H1 (cell line): ENCODE measurements at regions not wholly inside any gene's neighbourhood (a gene's known extent, or its start where the extent isn't known, plus 50 kb on each side); places are given as distances from the start of the nearest gene placed in this dataset.

Source experiments
- CTCF ChIA-PET: fragments of 300-600 bp; sonication (Branson Sonifier 250); formaldehyde crosslinking; loops from one replicate; lab custom pipeline; 2021; ENCODE audit not compliant: partially characterized antibody; lab: Charles Lee
- POLR2A ChIA-PET: fragments of 300-600 bp; sonication (Branson Sonifier 250); formaldehyde crosslinking; loops from one replicate; lab custom pipeline; 2021; ENCODE audit warnings: inconsistent platforms; ENCODE audit not compliant: partially characterized antibody; lab: Charles Lee
- DNase-seq, 2 experiments: peaks; one replicate each; pipeline versions ENCODE4 v3.0.0 to v3.0.0-alpha.2; 2010 to 2022; ENCODE audit warnings: low spot score in 2 of 2, low read depth in 1 of 2, mixed read lengths in 1 of 2
- FAIRE-seq: peaks from 2 replicates; lab custom pipeline; 2011; peaks lifted over from hg19 to GRCh38; lab: Jason Lieb, UNC
- H2AFZ ChIP-seq: 2 replicates; pipeline ENCODE4 v1.8.1; 2012; ENCODE audit warnings: low read length, inconsistent platforms
- H2AK5ac ChIP-seq: 2 replicates; pipeline ENCODE4 v1.6.1; 2013; ENCODE audit warnings: low read depth, low read length
- H2BK120ac ChIP-seq: replicated peaks from 2 replicates; pipeline ENCODE3; 2013; ENCODE audit warnings: low read depth, low read length, inconsistent platforms
- H2BK12ac ChIP-seq: 2 replicates; pipeline ENCODE4 v1.6.1; 2013; ENCODE audit warnings: low read depth, low read length
- H2BK15ac ChIP-seq: 2 replicates; pipeline ENCODE4 v1.6.1; 2013; ENCODE audit warnings: low read length
- H2BK20ac ChIP-seq: 2 replicates; pipeline ENCODE4 v1.6.1; 2013; ENCODE audit warnings: low read length
- H2BK5ac ChIP-seq: 2 replicates; pipeline ENCODE4 v1.6.1; 2013; ENCODE audit warnings: low read depth, low read length
- H3K14ac ChIP-seq: 2 replicates; pipeline ENCODE4 v1.6.1; 2013; ENCODE audit warnings: inconsistent platforms; ENCODE audit not compliant: insufficient read length
- H3K18ac ChIP-seq: 2 replicates; pipeline ENCODE4 v1.6.1; 2013; ENCODE audit warnings: low read length; ENCODE audit errors: extremely low read depth
- H3K23ac ChIP-seq: 2 replicates; pipeline ENCODE4 v1.6.1; 2013; ENCODE audit warnings: inconsistent platforms; ENCODE audit not compliant: insufficient read length
- H3K23me2 ChIP-seq: 2 replicates; pipeline ENCODE4 v1.6.1; 2013; ENCODE audit warnings: low read depth, low read length
- H3K27ac ChIP-seq: 2 replicates; pipeline ENCODE4 v1.6.1; 2011; ENCODE audit warnings: low read depth, low read length, inconsistent platforms
- H3K27me3 ChIP-seq, 4 experiments: replicated peaks in 1 of 4; 1 replicate in 1 of 4; 2 replicates in 3 of 4; pipeline versions ENCODE4 v1.6.1 to v1.8.1; 2011 to 2013; ENCODE audit warnings: low read length in 3 of 4, mild to moderate bottlenecking in 3 of 4, inconsistent platforms in 2 of 4, mixed read lengths in 2 of 4, moderate library complexity in 1 of 4; ENCODE audit not compliant: control insufficient read depth in 3 of 4, insufficient read depth in 3 of 4; ENCODE audit errors: extremely low read depth in 1 of 4
- H3K36me3 ChIP-seq, 4 experiments: 2 replicates each; pipeline versions ENCODE4 v1.6.1 to v1.8.1; 2011 to 2013; ENCODE audit warnings: mild to moderate bottlenecking in 4 of 4, low read length in 3 of 4, moderate library complexity in 2 of 4, control low read depth in 1 of 4, inconsistent platforms in 1 of 4; ENCODE audit not compliant: insufficient read depth in 4 of 4, control insufficient read depth in 2 of 4
- H3K4ac ChIP-seq: replicated peaks from 2 replicates; pipeline ENCODE3; 2013; ENCODE audit warnings: low read length, low read depth, mixed read lengths, inconsistent platforms; ENCODE audit not compliant: insufficient read length
- H3K4me1 ChIP-seq, 4 experiments: replicated peaks in 1 of 4; 1 replicate in 1 of 4; 2 replicates in 3 of 4; pipeline versions ENCODE4 v1.6.1 to v1.8.1; 2011 to 2013; ENCODE audit warnings: low read length in 3 of 4, inconsistent platforms in 2 of 4, mixed read lengths in 1 of 4; ENCODE audit not compliant: insufficient read depth in 4 of 4, control insufficient read depth in 3 of 4
- H3K4me2 ChIP-seq, 2 experiments: 2 replicates each; pipeline versions ENCODE4 v1.6.1 to v1.8.1; 2011 to 2013; ENCODE audit warnings: low read depth in 2 of 2, low read length in 2 of 2, control low read depth in 1 of 2, inconsistent platforms in 1 of 2, mild to moderate bottlenecking in 1 of 2; ENCODE audit not compliant: insufficient read depth in 1 of 2
- H3K4me3 ChIP-seq, 4 experiments: fragments of 200-600, 300-600 bp in 1 of 4; sonication (generic), shearing (Covaris generic), sonication (Bioruptor Twin) in 1 of 4; 2 replicates each; pipeline versions ENCODE4 v1.5.1 to v1.8.1; 2011 to 2016; ENCODE audit warnings: low read length in 4 of 4, low read depth in 3 of 4, control low read depth in 2 of 4, inconsistent platforms in 2 of 4, mild to moderate bottlenecking in 2 of 4, mixed read lengths in 1 of 4, moderate library complexity in 1 of 4; ENCODE audit not compliant: insufficient read depth in 2 of 4; ENCODE audit errors: extremely low read depth in 1 of 4
- H3K56ac ChIP-seq: replicated peaks from 2 replicates; pipeline ENCODE3; 2013; ENCODE audit warnings: low read depth, mild to moderate bottlenecking, mixed read lengths, low read length, inconsistent platforms; ENCODE audit not compliant: insufficient read length
- H3K79me1 ChIP-seq: 2 replicates; pipeline ENCODE4 v1.6.1; 2013; ENCODE audit warnings: low read depth, low read length, control low read depth
- H3K79me2 ChIP-seq, 2 experiments: 2 replicates each; pipeline versions ENCODE4 v1.6.1 to v1.8.1; 2012 to 2013; ENCODE audit warnings: low read length in 2 of 2, mild to moderate bottlenecking in 2 of 2, inconsistent platforms in 1 of 2; ENCODE audit not compliant: insufficient read depth in 2 of 2, control insufficient read depth in 1 of 2
- H3K9ac ChIP-seq, 4 experiments: replicated peaks in 1 of 4; 1 replicate in 1 of 4; 2 replicates in 3 of 4; pipeline versions ENCODE4 v1.6.1 to v1.8.1; 2011 to 2013; ENCODE audit warnings: low read depth in 3 of 4, low read length in 3 of 4, control low read depth in 2 of 4, mild to moderate bottlenecking in 2 of 4, moderate library complexity in 2 of 4, inconsistent platforms in 1 of 4; ENCODE audit errors: extremely low read depth in 1 of 4
- H3K9me3 ChIP-seq, 2 experiments: 2 replicates each; pipeline versions ENCODE4 v1.6.1 to v1.8.1; 2012 to 2013; ENCODE audit warnings: mild to moderate bottlenecking in 2 of 2, moderate library complexity in 2 of 2, control low read depth in 1 of 2, inconsistent platforms in 1 of 2, low read depth in 1 of 2, low read length in 1 of 2, mixed read lengths in 1 of 2; ENCODE audit not compliant: insufficient read depth in 2 of 2
- H4K20me1 ChIP-seq, 2 experiments: replicated peaks in 1 of 2; 2 replicates each; pipeline versions ENCODE3 to v1.8.1; 2011 to 2013; ENCODE audit warnings: inconsistent platforms in 2 of 2, low read length in 2 of 2, mild to moderate bottlenecking in 1 of 2; ENCODE audit not compliant: insufficient read depth in 2 of 2, control insufficient read depth in 1 of 2
- H4K5ac ChIP-seq: 2 replicates; pipeline ENCODE4 v1.6.1; 2013; ENCODE audit warnings: low read length, low read depth, mixed read lengths, inconsistent platforms; ENCODE audit not compliant: insufficient read length
- H4K8ac ChIP-seq: 2 replicates; pipeline ENCODE4 v1.8.0; 2013; ENCODE audit warnings: mild to moderate bottlenecking, moderate library complexity, low read length, inconsistent platforms; ENCODE audit not compliant: insufficient read depth; ENCODE audit errors: extremely low read depth
- H4K91ac ChIP-seq: replicated peaks from 2 replicates; pipeline ENCODE3; 2013; ENCODE audit warnings: low read length, mixed read lengths, inconsistent platforms; ENCODE audit not compliant: insufficient read length
- EP300 ChIP-seq, 2 experiments: IDR thresholded peaks; 1 replicate in 1 of 2; 2 replicates in 1 of 2; pipeline ENCODE4 v1.6.1; 2011 to 2012; ENCODE audit warnings: low read depth in 2 of 2, low read length in 2 of 2, mild to moderate bottlenecking in 2 of 2, borderline replicate concordance in 1 of 2, inconsistent platforms in 1 of 2, moderate library complexity in 1 of 2
- FOSL1 ChIP-seq: IDR thresholded peaks from 2 replicates; pipeline ENCODE4 v1.6.1; 2011; ENCODE audit warnings: mild to moderate bottlenecking, low read depth, low read length, moderate library complexity; ENCODE audit not compliant: insufficient read depth
- NRF1 ChIP-seq: IDR thresholded peaks from 2 replicates; pipeline ENCODE4 v1.6.1; 2011; ENCODE audit warnings: mild to moderate bottlenecking, low read depth, low read length, improper control_type of control experiment
- YY1 ChIP-seq: IDR thresholded peaks from 2 replicates; pipeline ENCODE4 v1.6.1; 2011; ENCODE audit warnings: low read depth, mild to moderate bottlenecking, low read length
- WGBS, 2 experiments: shearing (Covaris generic) in 1 of 2; methylation state at CpG; one replicate each; pipeline versions ENCODE4 v1.1.6 to v1.1.7; 2013 to 2015; ENCODE audit warnings: low lambda C conversion rate in 2 of 2, mixed read lengths in 2 of 2, inconsistent platforms in 1 of 2, low coverage in 1 of 2, missing lambda C conversion rate in 1 of 2; ENCODE audit not compliant: insufficient replicate concordance in 2 of 2, insufficient coverage in 1 of 2, insufficient read length in 1 of 2; ENCODE audit errors: extremely low coverage in 1 of 2, missing lambda C conversion rate in 1 of 2; 5-methylcytosine and 5-hydroxymethylcytosine counted together

GRCh38 chr10:18735711-18736110 lies 76.5 kb downstream of the ARL5B start:
- Histone ChIP-seq H2AK5ac (no peak overlapping the region), H4K20me1 (no peaks in the 10 kb centered on the region), H2BK12ac (no peak overlapping the region), H3K27me3 (no peaks in the 10 kb centered on the region), H3K36me3 (no peaks in the 10 kb centered on the region; a peak in 1 of 8 replicates), H3K4me2 (no peak overlapping the region), H3K79me1 (no peaks in the 10 kb centered on the region), H3K9me3 (peaks cover 0 to under 1% of the 10 kb centered on the region in 2 experiments; a peak in 1 of 4 replicates), H3K4me3 (no peak overlapping the region), H3K9ac (no peak overlapping the region), H4K91ac (no peak overlapping the region), H3K18ac (no peak overlapping the region), H2BK15ac (no peak overlapping the region), H4K8ac (0 out of 2 replicates have a peak overlapping the region, but pooled peaks have one; percentile 62), H3K4me1 (no peaks in the 10 kb centered on the region), H3K79me2 (no peaks in the 10 kb centered on the region), H3K27ac (no peak overlapping the region), H4K5ac (no peak overlapping the region), H3K4ac (no peak overlapping the region), H2BK120ac (no peak overlapping the region), H3K23me2 (no peaks in the 10 kb centered on the region), H2BK5ac (no peak overlapping the region), H2BK20ac (no peak overlapping the region), H3K56ac (no peak overlapping the region), H3K14ac (no peak overlapping the region), H3K23ac (no peak overlapping the region), H2AFZ (no peak overlapping the region)
- WGBS, 2 experiments: 89% methylated on average over 2 of the region's 2 CpGs; no CpG with 5 or more reads in 1 of the 2 experiments
- CTCF ChIA-PET: no interaction called here
- no peak for FAIRE-seq
- POLR2A ChIA-PET: no interaction called here
- no peak for DNase-seq
- TF ChIP-seq NRF1 (no peak), EP300 (IDR thresholded peaks at IDR 0.05; ENCODE audit: borderline replicate concordance in 1 of 2, low read depth in 2 of 2, low read length in 2 of 2) (no peak), FOSL1 (no peak), YY1 (no peak)
